ENCODE measurements at regions not wholly inside any gene's neighbourhood (a gene's known extent, or its start where the extent isn't known, plus 50 kb on each side); places are given as distances from the start of the nearest gene placed in this dataset.

GRCh38 chr5:51018423-51018822, 352.0 kb downstream of the PARP8 start:
- H3K9me3 ChIP-seq (ENCODE audit: low read depth): no peaks in the 10 kb centered on the region
- no peak overlapping the region for H3K27ac ChIP-seq
- no peaks in the 10 kb centered on the region for H3K4me1 ChIP-seq (ENCODE audit: insufficient read depth)
- H3K4me2 ChIP-seq: no peak overlapping the region
- no peak overlapping the region for H2AFZ ChIP-seq
- no peaks in the 10 kb centered on the region for H3K9me2 ChIP-seq (replicated peaks; ENCODE audit: insufficient read depth)
- no peaks in the 10 kb centered on the region for H3K79me2 ChIP-seq
- H3K36me3 ChIP-seq (replicated peaks; ENCODE audit: insufficient read depth, low read depth): no peaks in the 10 kb centered on the region
- no peak overlapping the region for H3K4me3 ChIP-seq
- no peak for DNase-seq (ENCODE audit: low spot score)
- 97% methylated on average over 2 of the region's 2 CpGs for WGBS (ENCODE audit: low lambda C conversion rate, missing lambda C conversion rate)
- TF ChIP-seq EZH2 (IDR thresholded peaks at IDR 0.05; ENCODE audit: borderline replicate concordance) (no peak), EZH2phosphoT487 (IDR thresholded peaks at IDR 0.05; ENCODE audit: low read depth, severe bottlenecking, unreplicated experiment) (no peak), CTCF (IDR thresholded peaks at IDR 0.05; ENCODE audit: poor library complexity) (no peak)
- H3K27me3 ChIP-seq: no peaks in the 10 kb centered on the region
- no peaks in the 10 kb centered on the region for H4K20me1 ChIP-seq (ENCODE audit: insufficient read depth, poor library complexity, severe bottlenecking)

GRCh38 chr5:51024263-51024662, 357.8 kb downstream of the PARP8 start:
- Histone ChIP-seq H3K4me3 (no peak overlapping the region), H2AFZ (no peak overlapping the region), H4K20me1 (ENCODE audit: insufficient read depth, poor library complexity, severe bottlenecking) (no peaks in the 10 kb centered on the region), H3K4me2 (no peak overlapping the region), H3K27ac (no peak overlapping the region), H3K36me3 (replicated peaks; ENCODE audit: insufficient read depth, low read depth) (no peaks in the 10 kb centered on the region), H3K9me2 (replicated peaks; ENCODE audit: insufficient read depth) (no peaks in the 10 kb centered on the region), H3K79me2 (no peaks in the 10 kb centered on the region), H3K27me3 (no peaks in the 10 kb centered on the region), H3K9me3 (ENCODE audit: low read depth) (no peaks in the 10 kb centered on the region), H3K4me1 (ENCODE audit: insufficient read depth) (no peaks in the 10 kb centered on the region)
- no peak for DNase-seq (ENCODE audit: low spot score)
- TF ChIP-seq CTCF (IDR thresholded peaks at IDR 0.05; ENCODE audit: poor library complexity): no peak
- TF ChIP-seq EZH2phosphoT487 (IDR thresholded peaks at IDR 0.05; ENCODE audit: low read depth, severe bottlenecking, unreplicated experiment): no peak
- TF ChIP-seq EZH2 (IDR thresholded peaks at IDR 0.05; ENCODE audit: borderline replicate concordance): no peak

GRCh38 chr5:51027271-51027670, 356.0 kb upstream of the ISL1 start:
- H3K27me3 ChIP-seq: no peaks in the 10 kb centered on the region
- no peak overlapping the region for H3K4me2 ChIP-seq
- no peaks in the 10 kb centered on the region for H3K79me2 ChIP-seq
- H3K4me1 ChIP-seq (ENCODE audit: insufficient read depth): no peaks in the 10 kb centered on the region
- H3K27ac ChIP-seq: no peak overlapping the region
- no peaks in the 10 kb centered on the region for H4K20me1 ChIP-seq (ENCODE audit: insufficient read depth, poor library complexity, severe bottlenecking)
- no peaks in the 10 kb centered on the region for H3K9me3 ChIP-seq (ENCODE audit: low read depth)
- H3K4me3 ChIP-seq: no peak overlapping the region
- WGBS (ENCODE audit: low lambda C conversion rate, missing lambda C conversion rate): 56% methylated on average over 1 of the region's 1 CpG
- no peaks in the 10 kb centered on the region for H3K36me3 ChIP-seq (replicated peaks; ENCODE audit: insufficient read depth, low read depth)
- DNase-seq (ENCODE audit: low spot score): no peak
- no peaks in the 10 kb centered on the region for H3K9me2 ChIP-seq (replicated peaks; ENCODE audit: insufficient read depth)
- no peak overlapping the region for H2AFZ ChIP-seq
- TF ChIP-seq CTCF (IDR thresholded peaks at IDR 0.05; ENCODE audit: poor library complexity) (no peak), EZH2phosphoT487 (IDR thresholded peaks at IDR 0.05; ENCODE audit: low read depth, severe bottlenecking, unreplicated experiment) (no peak), EZH2 (IDR thresholded peaks at IDR 0.05; ENCODE audit: borderline replicate concordance) (no peak)

- H3K27ac ChIP-seq: no peak overlapping the region
- 74% methylated on average over 1 of the region's 1 CpG for WGBS (ENCODE audit: low lambda C conversion rate, missing lambda C conversion rate)
- TF ChIP-seq CTCF (IDR thresholded peaks at IDR 0.05; ENCODE audit: poor library complexity) (no peak), EZH2 (IDR thresholded peaks at IDR 0.05; ENCODE audit: borderline replicate concordance) (no peak), EZH2phosphoT487 (IDR thresholded peaks at IDR 0.05; ENCODE audit: low read depth, severe bottlenecking, unreplicated experiment) (no peak)
Observed at GRCh38 chr5:51028394-51028793, 354.9 kb upstream of the ISL1 start.

More at GRCh38 chr5:51028394-51028793, 354.9 kb upstream of the ISL1 start:
- Histone ChIP-seq H3K4me3 (no peak overlapping the region), H3K36me3 (replicated peaks; ENCODE audit: insufficient read depth, low read depth) (no peaks in the 10 kb centered on the region), H3K79me2 (no peaks in the 10 kb centered on the region), H2AFZ (no peak overlapping the region), H3K27me3 (no peaks in the 10 kb centered on the region), H3K4me2 (no peak overlapping the region), H3K4me1 (ENCODE audit: insufficient read depth) (no peaks in the 10 kb centered on the region), H3K9me3 (ENCODE audit: low read depth) (no peaks in the 10 kb centered on the region), H3K9me2 (replicated peaks; ENCODE audit: insufficient read depth) (no peaks in the 10 kb centered on the region), H4K20me1 (ENCODE audit: insufficient read depth, poor library complexity, severe bottlenecking) (no peaks in the 10 kb centered on the region)
- DNase-seq (ENCODE audit: low spot score): no peak

Data from hepatocyte (in vitro differentiated cells).